ENCODE measurements at regions not wholly inside any gene's neighbourhood (a gene's known extent, or its start where the extent isn't known, plus 50 kb on each side); places are given as distances from the start of the nearest gene placed in this dataset.
"Not testable (repeated sequence)": the region's sequence is repeated elsewhere in the genome, so short reads cannot be mapped to it uniquely, and the experiment has no call there.

DNA sequence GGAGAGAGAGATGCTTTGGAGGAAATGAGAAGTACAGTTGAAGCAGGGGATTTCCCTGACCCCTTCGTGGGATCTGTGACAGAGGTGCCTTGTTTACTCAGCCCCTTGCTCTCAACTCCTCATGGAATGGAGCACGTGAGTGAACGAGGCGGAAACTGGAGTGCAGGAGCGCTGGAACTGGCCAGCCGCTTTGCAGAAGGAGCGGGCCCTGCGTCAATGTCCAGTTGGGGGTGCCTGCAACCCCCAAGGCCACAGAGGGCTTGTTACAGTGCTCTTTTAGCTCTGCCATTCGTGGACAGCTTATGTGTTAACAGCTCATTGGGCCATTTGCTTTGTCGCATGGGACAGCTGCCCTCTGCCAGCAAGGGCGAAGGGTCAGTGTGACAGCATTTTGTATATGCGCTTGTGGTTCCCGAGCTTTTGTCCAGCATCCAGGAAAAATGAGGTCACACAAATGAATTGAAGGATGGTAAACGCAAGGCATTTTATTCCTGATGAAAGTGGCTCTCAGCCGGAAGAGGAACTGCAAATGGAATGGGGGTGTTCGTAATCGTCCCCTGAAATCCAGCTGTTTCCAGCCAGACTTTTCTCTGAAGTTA lies 1395.1 kb downstream of the CDH8 start:
- no peak overlapping the region for H3K4me3 ChIP-seq (ENCODE audit: low read depth, low read length)
- TF ChIP-seq, protein P1, sequence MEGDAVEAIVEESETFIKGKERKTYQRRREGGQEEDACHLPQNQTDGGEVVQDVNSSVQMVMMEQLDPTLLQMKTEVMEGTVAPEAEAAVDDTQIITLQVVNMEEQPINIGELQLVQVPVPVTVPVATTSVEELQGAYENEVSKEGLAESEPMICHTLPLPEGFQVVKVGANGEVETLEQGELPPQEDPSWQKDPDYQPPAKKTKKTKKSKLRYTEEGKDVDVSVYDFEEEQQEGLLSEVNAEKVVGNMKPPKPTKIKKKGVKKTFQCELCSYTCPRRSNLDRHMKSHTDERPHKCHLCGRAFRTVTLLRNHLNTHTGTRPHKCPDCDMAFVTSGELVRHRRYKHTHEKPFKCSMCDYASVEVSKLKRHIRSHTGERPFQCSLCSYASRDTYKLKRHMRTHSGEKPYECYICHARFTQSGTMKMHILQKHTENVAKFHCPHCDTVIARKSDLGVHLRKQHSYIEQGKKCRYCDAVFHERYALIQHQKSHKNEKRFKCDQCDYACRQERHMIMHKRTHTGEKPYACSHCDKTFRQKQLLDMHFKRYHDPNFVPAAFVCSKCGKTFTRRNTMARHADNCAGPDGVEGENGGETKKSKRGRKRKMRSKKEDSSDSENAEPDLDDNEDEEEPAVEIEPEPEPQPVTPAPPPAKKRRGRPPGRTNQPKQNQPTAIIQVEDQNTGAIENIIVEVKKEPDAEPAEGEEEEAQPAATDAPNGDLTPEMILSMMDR (IDR thresholded peaks at IDR 0.05; ENCODE audit: insufficient read depth, low read length): no peak
- DNase-seq (ENCODE audit: low read depth): no peak

DNA sequence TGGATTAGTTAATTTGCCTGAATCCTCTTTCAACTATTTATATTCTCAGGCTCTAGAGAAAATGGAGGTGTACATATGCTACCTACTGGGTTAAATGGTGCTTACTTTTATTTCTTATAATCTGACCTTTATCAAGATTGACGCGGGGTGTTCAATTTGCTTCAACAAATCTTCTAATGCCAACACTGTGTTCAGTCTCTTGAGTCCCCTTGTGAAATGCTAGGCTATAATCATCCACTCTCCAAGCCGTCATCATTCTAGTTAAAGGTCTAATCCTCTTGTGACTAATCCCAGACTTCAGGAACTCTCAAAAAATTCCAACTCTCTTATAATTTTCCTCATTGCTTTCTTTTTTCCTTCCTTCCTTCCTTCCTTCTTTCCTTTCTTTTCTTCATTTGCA lies 1396.2 kb downstream of the CDH8 start:
- H3K4me3 ChIP-seq (ENCODE audit: low read depth, low read length): no peak overlapping the region
- TF ChIP-seq, protein P1 (IDR thresholded peaks at IDR 0.05; ENCODE audit: insufficient read depth, low read length): no peak
- DNase-seq (ENCODE audit: low read depth): no peak

DNA sequence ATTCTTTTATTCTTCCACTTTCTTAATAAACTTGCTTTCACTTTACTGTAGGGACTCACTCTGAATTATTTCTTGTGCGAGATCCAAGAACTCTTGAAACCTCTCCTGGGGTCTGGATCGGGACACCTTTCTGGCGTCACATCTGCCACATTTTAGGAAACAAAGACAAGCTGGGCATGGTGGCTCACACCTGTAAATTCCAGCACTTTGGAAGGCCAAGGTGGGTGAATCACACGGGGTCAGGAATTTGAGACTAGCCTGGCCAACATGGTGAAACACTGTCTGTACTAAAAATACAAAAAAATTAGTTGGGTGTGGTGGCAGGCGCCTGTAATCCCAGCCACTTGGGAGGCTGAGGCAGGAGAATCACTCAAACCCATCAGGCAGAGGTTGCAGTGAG lies 1399.6 kb downstream of the CDH8 start:
- H3K4me3 ChIP-seq (ENCODE audit: low read depth, low read length); DNase-seq (ENCODE audit: low read depth): not testable (repeated sequence)

DNA sequence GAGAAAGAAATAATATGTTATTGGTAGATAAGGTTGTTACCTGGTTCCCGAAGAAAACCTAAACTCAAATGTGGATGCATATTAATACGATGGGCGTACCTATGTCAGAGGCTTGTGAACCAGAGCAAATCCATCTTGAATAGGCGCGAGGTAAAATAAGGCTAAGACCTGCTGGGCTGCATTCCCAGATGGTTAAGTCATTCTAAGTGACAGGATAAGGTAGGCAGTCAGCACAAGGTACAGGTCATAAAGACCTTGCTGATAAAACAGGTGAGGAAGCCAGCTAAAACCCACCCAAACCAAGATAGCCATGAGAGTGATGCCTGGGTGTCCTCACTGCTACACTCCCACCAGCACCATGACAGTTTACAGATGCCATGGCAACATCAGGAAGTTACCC lies 1400.1 kb downstream of the CDH8 start:
- DNase-seq (ENCODE audit: low read depth): no peak
- H3K4me3 ChIP-seq (ENCODE audit: low read depth, low read length): no peak overlapping the region
- TF ChIP-seq, protein P1 (IDR thresholded peaks at IDR 0.05; ENCODE audit: insufficient read depth, low read length): no peak

DNA sequence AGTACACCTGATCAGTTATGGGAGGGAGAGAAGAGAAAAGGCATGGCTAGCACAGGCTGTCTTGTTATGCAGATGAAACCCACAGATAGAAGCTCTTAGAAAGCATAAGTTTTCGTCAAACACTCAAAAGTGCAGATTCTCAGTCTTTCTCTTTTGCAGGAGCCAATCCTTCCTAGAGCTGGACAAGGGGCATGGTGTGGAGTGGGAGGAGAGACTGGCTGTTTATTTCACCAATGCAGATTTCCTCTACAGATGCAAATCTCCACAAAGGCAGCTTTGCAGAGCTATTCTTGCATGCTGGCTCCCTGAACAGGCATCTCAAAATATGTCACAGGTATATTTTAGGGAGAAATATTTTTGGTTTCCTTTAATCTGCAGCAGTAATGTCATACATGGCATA lies 1400.7 kb downstream of the CDH8 start:
- TF ChIP-seq, protein P1 (IDR thresholded peaks at IDR 0.05; ENCODE audit: insufficient read depth, low read length): no peak
- no peak for DNase-seq (ENCODE audit: low read depth)
- no peak overlapping the region for H3K4me3 ChIP-seq (ENCODE audit: low read depth, low read length)

DNA sequence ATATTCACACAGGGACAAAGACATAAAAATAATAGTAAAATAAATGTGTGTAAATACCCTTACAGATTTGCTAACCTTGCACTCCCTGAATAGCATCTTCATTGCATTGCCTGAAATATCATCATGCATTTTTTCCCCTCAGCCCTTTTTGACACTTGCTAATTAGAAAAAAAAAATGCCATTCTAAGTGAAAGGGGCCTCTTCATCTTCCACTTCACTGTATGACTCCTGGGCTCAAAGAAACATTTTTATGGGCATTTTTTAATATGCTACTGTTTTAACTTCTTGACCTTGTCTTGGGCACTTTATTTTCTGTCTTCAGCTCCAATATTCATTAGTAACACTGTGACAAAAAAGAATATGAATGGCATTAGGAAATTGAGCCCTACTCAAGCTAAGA lies 1424.4 kb downstream of the CDH8 start:
- DNase-seq (ENCODE audit: low read depth): no peak
- TF ChIP-seq, protein P1 (IDR thresholded peaks at IDR 0.05; ENCODE audit: insufficient read depth, low read length): no peak
- H3K4me3 ChIP-seq (ENCODE audit: low read depth, low read length): no peak overlapping the region

DNA sequence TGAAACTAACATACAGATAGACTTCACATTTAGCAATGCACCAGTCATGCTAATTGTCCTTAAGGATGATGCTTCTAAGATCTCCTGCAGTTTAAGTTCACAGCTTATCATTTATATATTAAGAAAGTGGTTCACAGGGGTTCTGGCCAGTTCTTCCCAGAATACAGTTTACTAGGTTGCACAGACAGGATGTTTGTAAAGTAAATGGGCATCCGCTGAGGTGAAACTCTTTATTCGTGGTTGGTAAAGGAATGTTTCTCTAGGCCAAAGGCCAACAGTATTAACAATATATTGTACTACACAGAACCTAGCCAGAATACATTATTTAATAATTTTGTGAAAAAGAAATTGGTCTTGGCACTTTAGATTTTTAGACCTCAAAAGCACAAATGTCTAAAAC lies 1427.3 kb downstream of the CDH8 start:
- no peak overlapping the region for H3K4me3 ChIP-seq (ENCODE audit: low read depth, low read length)
- no peak for DNase-seq (ENCODE audit: low read depth)
- TF ChIP-seq, protein P1 (IDR thresholded peaks at IDR 0.05; ENCODE audit: insufficient read depth, low read length): no peak

DNA sequence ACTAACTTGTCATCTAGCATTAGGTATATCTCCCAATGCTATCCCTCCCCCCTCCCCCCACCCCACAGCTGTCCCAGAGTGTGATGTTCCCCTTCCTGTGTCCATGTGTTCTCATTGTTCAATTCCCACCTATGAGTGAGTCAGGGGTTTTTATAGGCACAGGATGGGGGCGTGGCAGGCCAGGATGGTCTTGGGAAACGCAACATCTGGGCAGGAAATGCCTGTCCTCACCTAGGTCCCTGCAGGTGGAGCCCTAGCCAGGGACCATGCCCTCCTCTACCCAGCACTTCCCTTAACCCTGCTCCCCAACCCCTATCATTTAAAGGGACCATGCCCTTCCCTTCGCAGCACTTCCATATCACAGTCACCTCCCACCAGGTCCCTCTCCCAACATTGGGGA lies 1430.6 kb downstream of the CDH8 start:
- H3K4me3 ChIP-seq (ENCODE audit: low read depth, low read length); DNase-seq (ENCODE audit: low read depth): not testable (repeated sequence)
